ENCODE measurements at regions not wholly inside any gene's neighbourhood (a gene's known extent, or its start where the extent isn't known, plus 50 kb on each side); places are given as distances from the start of the nearest gene placed in this dataset.
"Not testable (repeated sequence)": the region's sequence is repeated elsewhere in the genome, so short reads cannot be mapped to it uniquely, and the experiment has no call there.

DNA sequence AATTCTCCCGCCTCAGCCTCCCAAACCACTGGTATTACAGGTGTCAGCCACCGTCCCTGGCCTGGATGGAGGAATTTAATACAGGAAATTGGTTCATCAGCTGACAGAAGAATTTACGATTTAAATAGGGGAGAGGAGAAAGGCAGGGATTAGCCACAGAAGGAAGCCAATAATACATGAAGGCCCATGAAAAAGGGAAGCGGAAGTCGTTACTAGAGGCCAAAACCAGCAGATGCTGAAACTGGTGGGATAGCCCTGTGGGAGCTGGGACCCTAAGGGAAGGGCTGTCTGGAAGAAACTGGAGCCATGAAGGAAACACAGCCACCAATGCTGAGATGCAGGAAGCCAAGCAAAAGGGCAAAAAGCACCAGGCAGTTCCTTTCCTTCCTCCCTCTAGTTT lies 163.7 kb upstream of the RMP24 start:
- peaks cover 6% of the 10 kb centered on the region for H3K36me3 Mint-ChIP-seq
- peak overlapping the region in 1 of 2 donors; percentile 5 for H3K27ac Mint-ChIP-seq
- no peak for DNase-seq (ENCODE audit: low spot score)
- no peak overlapping the region for H3K4me3 Mint-ChIP-seq
- H3K27me3 Mint-ChIP-seq, result peaks cover 15 to 26% of the 10 kb centered on the region in 2 donors
- ATAC-seq, result no peak
- H3K9me3 Mint-ChIP-seq, result peaks cover 4% of the 10 kb centered on the region
- peaks cover 22% of the 10 kb centered on the region in 2 donors for H3K4me1 Mint-ChIP-seq (ENCODE audit: low read depth in 2 of 2)

DNA sequence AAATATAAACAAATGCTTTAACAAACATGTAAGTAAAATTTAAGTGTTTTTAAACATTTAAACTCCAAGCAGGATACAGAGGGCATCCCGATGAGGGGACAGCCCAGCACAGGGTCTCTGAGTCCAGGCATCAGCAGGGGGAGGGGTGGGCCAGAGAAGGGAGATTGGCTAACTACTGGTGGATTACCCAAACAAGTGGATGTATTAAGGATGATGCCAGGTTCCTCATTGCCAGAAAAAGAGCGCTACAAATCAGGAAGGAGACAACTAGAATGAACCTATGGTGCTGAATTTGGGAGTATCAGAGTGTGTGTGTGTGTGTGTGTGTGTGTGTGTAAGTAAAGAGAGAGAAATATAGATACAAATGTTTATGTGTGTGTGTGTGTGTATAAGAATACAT lies 162.0 kb upstream of the RMP24 start:
- peak overlapping the region; percentile 5 for H3K4me3 Mint-ChIP-seq
- H3K9me3 Mint-ChIP-seq, result peaks cover 7% of the 10 kb centered on the region

DNA sequence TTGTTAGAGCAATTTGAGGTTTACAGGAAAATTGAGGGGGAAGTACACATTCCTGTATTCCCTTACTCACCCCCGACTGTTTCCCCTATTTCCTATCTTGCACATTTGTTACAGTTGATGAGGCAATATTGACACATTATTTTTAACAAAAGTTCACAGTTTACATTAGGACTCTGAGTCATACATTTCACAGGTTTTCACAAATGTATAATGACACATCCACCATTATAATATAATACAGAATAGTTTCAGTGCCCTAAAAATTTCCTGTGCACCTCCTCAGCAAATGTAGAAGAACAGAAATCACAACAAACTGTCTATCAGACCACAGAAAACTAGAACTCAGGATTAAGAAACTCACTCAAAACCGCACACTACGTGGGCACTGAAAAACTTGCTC lies 160.6 kb upstream of the RMP24 start:
- H3K27ac Mint-ChIP-seq, result peak overlapping the region; percentile 5 to 22
- no peak for ATAC-seq
- H3K9me3 Mint-ChIP-seq, result peaks cover 7% of the 10 kb centered on the region
- DNase-seq (ENCODE audit: low spot score), result no peak
- H3K27me3 Mint-ChIP-seq, result peaks cover 7 to 26% of the 10 kb centered on the region in 2 donors
- H3K36me3 Mint-ChIP-seq, result peaks cover 6% of the 10 kb centered on the region
- peaks cover 22% of the 10 kb centered on the region in 2 donors for H3K4me1 Mint-ChIP-seq (ENCODE audit: low read depth in 2 of 2)
- H3K4me3 Mint-ChIP-seq, result peak overlapping the region; percentile 49

More for the DNA sequence above, 162.0 kb upstream of the RMP24 start:
- Mint-ChIP-seq H3K4me1 (ENCODE audit: low read depth in 2 of 2) (peaks cover 22% of the 10 kb centered on the region in 2 donors), H3K27me3 (peaks cover 9 to 26% of the 10 kb centered on the region in 2 donors), H3K27ac (peak overlapping the region; percentile 5 to 52), H3K36me3 (peaks cover 6% of the 10 kb centered on the region)
- ATAC-seq, result no peak
- DNase-seq (ENCODE audit: low spot score), result no peak

DNA sequence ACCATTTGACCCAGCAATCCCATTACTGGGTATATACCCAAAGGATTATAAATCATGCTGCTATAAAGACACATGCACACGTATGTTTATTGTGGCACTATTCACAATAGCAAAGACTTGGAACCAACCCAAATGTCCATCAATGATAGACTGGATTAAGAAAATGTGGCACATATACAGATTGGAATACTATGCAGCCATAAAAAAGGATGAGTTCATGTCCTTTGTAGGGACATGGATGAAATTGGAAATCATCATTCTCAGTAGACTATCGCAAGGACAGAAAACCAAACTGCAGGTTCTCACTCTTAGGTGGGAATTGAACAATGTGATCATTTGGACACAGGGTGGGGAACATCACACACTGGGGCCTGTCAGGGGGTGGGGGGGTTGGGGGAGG lies 157.5 kb upstream of the RMP24 start:
- not testable (repeated sequence) for H3K4me1 Mint-ChIP-seq (ENCODE audit: low read depth in 2 of 2); ATAC-seq; H3K27ac Mint-ChIP-seq; H3K9me3 Mint-ChIP-seq; H3K4me3 Mint-ChIP-seq; DNase-seq (ENCODE audit: low spot score); H3K36me3 Mint-ChIP-seq
- H3K27me3 Mint-ChIP-seq, result peaks cover 10 to 20% of the 10 kb centered on the region in 2 donors

DNA sequence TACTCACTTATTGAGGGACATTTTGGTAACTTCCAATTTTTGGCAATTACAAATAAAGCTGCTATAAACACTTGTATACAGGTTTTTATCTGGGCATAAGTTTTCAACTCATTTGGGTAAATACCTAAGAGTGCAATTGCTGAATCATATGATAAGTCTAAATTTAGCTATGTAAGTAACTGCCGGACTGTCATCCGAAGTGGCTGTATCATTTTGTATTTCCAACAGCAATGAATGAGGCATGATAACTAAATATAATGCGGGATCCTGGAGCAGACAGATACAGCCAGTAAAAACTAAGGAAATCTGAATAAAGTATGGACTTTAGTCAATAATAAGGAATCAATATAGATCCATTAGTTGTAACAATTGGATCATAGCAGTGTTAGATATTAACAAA lies 156.5 kb upstream of the RMP24 start:
- peaks cover 12 to 21% of the 10 kb centered on the region in 2 donors for H3K27me3 Mint-ChIP-seq
- H3K4me3 Mint-ChIP-seq, result no peak overlapping the region
- DNase-seq (ENCODE audit: low spot score) (no peak), ATAC-seq (no peak)
- peaks cover 8 to 9% of the 10 kb centered on the region in 2 donors for H3K4me1 Mint-ChIP-seq (ENCODE audit: low read depth in 2 of 2)
- peaks cover 7% of the 10 kb centered on the region for H3K9me3 Mint-ChIP-seq
- no peak overlapping the region for H3K27ac Mint-ChIP-seq
- H3K36me3 Mint-ChIP-seq, result peaks cover 6% of the 10 kb centered on the region

DNA sequence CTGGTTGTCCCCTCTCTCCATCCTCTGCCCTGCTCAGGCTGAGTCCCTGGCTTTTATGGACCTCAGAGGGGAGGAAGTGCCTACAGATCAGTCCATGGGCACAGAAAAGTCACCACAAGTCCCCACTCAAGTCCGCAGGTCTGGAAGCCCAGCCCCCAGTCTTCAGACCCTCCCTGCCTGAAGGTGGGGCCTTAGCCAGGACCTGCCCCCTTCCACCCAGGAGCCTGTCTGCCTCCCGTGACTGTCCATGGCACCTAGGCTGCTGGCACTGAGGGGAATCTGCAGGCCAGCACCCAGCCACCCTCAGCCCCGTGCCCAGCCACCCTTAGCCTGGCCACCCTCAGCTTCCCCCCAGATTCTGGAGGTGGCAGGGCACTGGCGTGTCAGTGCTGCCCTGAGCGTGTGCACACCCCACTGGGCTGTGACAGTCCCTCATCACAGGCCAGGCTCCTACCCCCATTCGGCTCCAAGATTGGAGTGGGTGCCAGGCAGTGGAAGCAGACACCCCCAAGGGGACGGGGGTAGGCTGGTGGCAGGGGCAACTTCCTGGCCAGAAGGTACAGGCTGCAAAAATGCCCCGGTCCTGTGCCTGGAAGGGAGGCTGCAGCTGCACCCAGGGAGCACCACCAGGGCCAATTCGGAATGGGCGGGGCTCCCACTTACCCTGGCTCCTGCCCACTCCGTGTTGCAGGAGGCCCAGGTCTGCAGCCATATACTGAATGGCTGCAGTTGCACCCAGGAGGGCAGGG lies 154.7 kb upstream of the RMP24 start:
- DNase-seq (ENCODE audit: low spot score) (no peak), ATAC-seq (peak; percentile 24 to 45)
- no peaks in the 10 kb centered on the region for H3K36me3 Mint-ChIP-seq
- H3K9me3 Mint-ChIP-seq, result peaks cover 3% of the 10 kb centered on the region
- H3K27ac Mint-ChIP-seq, result no peak overlapping the region
- no peaks in the 10 kb centered on the region for H3K4me1 Mint-ChIP-seq (ENCODE audit: low read depth in 2 of 2)
- H3K27me3 Mint-ChIP-seq, result peaks cover 12 to 14% of the 10 kb centered on the region in 2 donors
- H3K4me3 Mint-ChIP-seq, result no peak overlapping the region

DNA sequence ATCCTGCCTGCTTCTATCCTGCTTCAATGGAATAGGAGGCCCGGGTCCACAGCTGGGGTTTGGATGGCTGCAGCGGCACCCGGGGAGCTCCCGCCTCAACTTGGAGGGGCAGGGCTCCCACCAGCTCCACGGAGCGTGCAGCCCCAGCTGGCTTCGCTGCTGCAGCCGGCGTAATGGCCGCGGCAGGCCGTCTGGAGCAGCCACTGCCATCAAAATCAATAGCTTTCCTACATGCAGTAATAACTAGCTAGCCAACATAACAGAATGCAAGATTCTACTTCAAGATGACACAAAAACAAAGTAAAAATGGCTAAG lies 154.2 kb upstream of the RMP24 start:
- Mint-ChIP-seq H3K9me3 (peaks cover 3% of the 10 kb centered on the region), H3K4me1 (ENCODE audit: low read depth in 2 of 2) (no peaks in the 10 kb centered on the region), H3K36me3 (no peaks in the 10 kb centered on the region), H3K27ac (no peak overlapping the region), H3K27me3 (peaks cover 11 to 14% of the 10 kb centered on the region in 2 donors), H3K4me3 (no peak overlapping the region)
- no peak for DNase-seq (ENCODE audit: low spot score)
- ATAC-seq, result no peak

DNA sequence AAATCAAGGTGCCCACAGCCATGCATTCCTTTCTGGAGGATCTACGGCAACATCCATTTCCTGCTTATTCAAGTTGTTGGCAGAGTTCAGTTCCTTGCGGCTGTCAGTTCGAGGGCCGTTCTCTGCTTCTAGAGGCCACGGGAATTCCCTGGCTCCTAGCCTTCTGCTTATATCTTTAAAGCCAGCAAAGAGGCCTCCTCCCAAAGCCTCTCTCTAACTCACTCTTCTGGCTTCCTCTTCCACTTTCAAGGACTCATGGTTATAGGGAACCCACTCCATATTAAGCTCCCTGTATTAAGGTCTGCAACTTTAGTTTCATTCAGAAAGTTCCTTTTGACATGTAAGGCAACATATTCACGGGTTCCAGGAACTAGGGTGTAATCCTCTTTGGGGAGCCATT lies 150.1 kb upstream of the RMP24 start:
- H3K27ac Mint-ChIP-seq, result no peak overlapping the region
- DNase-seq (ENCODE audit: low spot score), result no peak

DNA sequence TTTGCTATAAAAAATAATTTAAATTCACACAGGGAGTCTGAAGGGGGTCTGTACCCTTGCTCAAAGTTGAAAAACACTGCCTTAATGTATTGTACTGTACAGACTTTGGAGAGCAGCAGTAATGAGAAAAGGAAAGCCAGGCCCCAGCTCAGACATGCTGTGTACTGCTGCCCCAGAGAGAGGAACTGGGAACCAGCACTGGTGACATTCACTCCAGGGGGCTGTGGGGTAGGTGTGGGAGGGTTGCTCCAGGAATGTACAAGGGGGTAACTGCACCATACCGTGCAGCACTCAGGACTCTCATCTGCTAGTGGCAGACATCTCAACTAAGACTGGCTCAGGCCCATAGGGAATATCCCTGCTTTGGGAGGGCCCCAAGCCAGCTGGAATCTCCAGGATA lies 146.0 kb upstream of the RMP24 start:
- no peak overlapping the region for H3K27ac Mint-ChIP-seq
- H3K27me3 Mint-ChIP-seq, result peaks cover 6 to 21% of the 10 kb centered on the region in 2 donors
- no peak for ATAC-seq
- no peaks in the 10 kb centered on the region for H3K4me1 Mint-ChIP-seq (ENCODE audit: low read depth in 2 of 2)
- DNase-seq (ENCODE audit: low spot score), result no peak
- peaks cover 3% of the 10 kb centered on the region for H3K9me3 Mint-ChIP-seq
- H3K4me3 Mint-ChIP-seq, result no peak overlapping the region
- no peaks in the 10 kb centered on the region for H3K36me3 Mint-ChIP-seq

More for the DNA sequence above, 150.1 kb upstream of the RMP24 start:
- no peaks in the 10 kb centered on the region for H3K36me3 Mint-ChIP-seq
- H3K27me3 Mint-ChIP-seq, result peaks cover 11 to 14% of the 10 kb centered on the region in 2 donors
- H3K9me3 Mint-ChIP-seq, result no peaks in the 10 kb centered on the region
- no peak for ATAC-seq
- H3K4me3 Mint-ChIP-seq, result no peak overlapping the region
- H3K4me1 Mint-ChIP-seq (ENCODE audit: low read depth in 2 of 2), result no peaks in the 10 kb centered on the region

DNA sequence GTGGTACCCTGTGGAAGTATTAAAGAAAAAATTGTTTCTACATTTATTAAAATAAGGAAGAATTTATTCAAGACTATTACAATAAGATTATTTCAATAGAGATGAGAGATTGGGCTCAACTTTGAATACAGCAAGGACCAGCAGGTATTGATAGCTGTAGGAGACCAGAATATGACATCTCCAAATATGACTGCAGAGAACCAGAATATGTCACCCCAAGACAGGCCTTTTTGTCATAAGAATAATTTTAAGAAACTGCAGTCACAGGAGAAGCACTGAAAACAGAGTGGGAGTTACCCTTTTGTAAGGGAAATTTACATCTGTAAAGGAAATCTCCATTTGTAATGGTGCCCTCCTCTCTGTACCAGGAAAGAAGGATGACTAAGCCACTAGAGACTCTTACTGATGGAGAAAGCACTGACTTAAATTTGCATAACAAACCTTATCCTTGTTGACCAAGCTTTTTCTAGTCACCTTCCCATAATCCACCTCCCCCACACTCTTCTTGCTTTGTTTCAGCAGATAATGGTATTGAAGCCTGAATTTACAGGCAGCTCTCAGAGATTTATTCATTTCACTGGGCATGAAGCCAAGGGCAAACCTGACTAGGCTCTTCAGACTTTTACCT lies 145.1 kb upstream of the RMP24 start:
- Mint-ChIP-seq H3K4me1 (ENCODE audit: low read depth in 2 of 2) (no peaks in the 10 kb centered on the region), H3K27ac (no peak overlapping the region), H3K9me3 (peaks cover 6% of the 10 kb centered on the region), H3K4me3 (no peak overlapping the region), H3K36me3 (peaks cover 5% of the 10 kb centered on the region), H3K27me3 (peaks cover 8 to 19% of the 10 kb centered on the region in 2 donors)
- ATAC-seq, result peak in 1 of 2 donors; percentile 38
- no peak for DNase-seq (ENCODE audit: low spot score)

DNA sequence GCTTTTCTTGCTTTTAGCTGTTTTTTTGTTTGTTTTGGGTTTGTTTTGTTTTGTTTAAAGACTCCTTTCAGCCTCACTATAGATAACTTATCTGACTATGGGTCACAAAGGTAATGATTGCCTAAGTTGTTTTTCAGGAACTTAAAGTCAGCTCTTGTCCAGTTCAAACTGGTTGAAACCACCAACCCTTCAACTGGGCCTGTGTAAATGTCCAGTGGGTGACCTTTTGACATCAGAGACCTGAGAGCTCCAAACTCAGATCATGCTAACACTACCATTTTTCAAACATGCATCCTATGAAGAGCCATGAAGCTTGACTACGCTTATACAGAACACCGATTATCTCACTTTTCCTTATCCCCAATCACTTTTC lies 144.6 kb upstream of the RMP24 start:
- Mint-ChIP-seq H3K4me3 (no peak overlapping the region), H3K27me3 (peaks cover 6 to 16% of the 10 kb centered on the region in 2 donors), H3K9me3 (peaks cover 10% of the 10 kb centered on the region), H3K4me1 (ENCODE audit: low read depth in 2 of 2) (no peaks in the 10 kb centered on the region), H3K27ac (no peak overlapping the region), H3K36me3 (peaks cover 5% of the 10 kb centered on the region)
- ATAC-seq, result no peak
- DNase-seq (ENCODE audit: low spot score), result no peak

DNA sequence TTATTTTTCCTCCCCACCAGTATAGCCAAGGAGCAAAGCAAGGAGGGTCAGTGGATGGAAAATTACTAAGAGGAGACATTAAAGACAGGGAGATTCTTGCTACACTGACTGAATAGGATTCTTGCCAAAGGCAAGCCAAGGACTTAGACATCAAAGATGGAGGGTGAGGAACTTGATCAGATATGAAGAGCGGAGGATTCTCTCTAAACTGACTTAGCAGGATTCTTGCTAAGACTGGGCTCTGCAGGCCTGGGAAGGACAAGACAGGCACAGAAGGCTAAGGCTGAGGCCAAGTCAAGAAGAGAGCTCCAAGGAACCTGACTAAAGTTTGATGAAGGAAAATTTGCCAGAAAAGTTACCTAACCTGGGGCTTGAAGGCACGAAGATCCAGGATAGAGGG lies 143.9 kb upstream of the RMP24 start:
- H3K27ac Mint-ChIP-seq, result no peak overlapping the region
- H3K9me3 Mint-ChIP-seq, result peaks cover 10% of the 10 kb centered on the region
- H3K27me3 Mint-ChIP-seq, result peaks cover 4 to 19% of the 10 kb centered on the region in 2 donors
- H3K36me3 Mint-ChIP-seq, result peaks cover 5% of the 10 kb centered on the region
- ATAC-seq, result no peak
- H3K4me3 Mint-ChIP-seq, result no peak overlapping the region
- no peak for DNase-seq (ENCODE audit: low spot score)
- no peaks in the 10 kb centered on the region for H3K4me1 Mint-ChIP-seq (ENCODE audit: low read depth in 2 of 2)

DNA sequence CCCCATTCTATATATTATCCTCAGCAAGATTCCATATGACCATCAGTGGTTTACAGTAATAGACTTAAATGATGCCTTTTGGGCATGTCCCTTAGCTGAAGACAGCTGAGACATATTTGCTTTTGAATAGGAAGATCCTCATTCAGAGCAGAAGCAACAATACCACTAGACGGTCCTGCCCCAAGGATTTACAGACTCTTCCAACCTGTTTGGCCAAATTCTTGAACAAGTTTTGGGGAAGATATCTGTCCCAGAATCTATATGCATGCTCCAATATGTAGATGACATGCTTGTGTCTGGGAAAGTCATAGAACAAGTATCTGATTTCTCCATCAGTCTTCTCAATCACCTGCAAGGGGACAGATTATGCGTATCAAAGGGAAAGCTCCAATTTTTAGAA lies 137.1 kb upstream of the RMP24 start:
- Mint-ChIP-seq H3K9me3 (peaks cover 10% of the 10 kb centered on the region), H3K27me3 (peaks cover 13 to 30% of the 10 kb centered on the region in 2 donors), H3K27ac (no peak overlapping the region), H3K4me1 (ENCODE audit: low read depth in 2 of 2) (no peaks in the 10 kb centered on the region), H3K36me3 (peaks cover 5% of the 10 kb centered on the region), H3K4me3 (no peak overlapping the region)
- DNase-seq (ENCODE audit: low spot score), result no peak
- ATAC-seq, result no peak

DNA sequence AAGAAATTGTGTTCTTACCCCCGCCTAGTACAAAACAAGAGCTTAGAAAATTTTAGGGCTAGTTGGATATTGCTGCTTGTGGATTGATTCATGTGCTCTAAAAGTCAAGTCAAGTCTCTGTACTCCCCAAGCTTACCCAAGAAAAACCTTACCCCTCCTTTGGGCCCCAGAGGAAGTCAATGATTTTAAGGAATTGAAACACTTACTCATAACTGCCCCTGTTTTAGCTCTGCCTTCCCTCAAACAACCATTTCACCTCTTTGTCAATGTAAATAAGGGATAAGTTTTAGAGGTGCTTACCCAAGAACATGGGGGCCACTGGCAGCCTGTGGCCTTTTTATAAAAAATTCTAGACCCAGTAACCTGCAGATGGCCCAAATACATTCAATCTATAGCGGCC lies 136.6 kb upstream of the RMP24 start:
- ATAC-seq (no peak), DNase-seq (ENCODE audit: low spot score) (no peak)
- H3K4me3 Mint-ChIP-seq, result no peak overlapping the region
- H3K4me1 Mint-ChIP-seq (ENCODE audit: low read depth in 2 of 2), result no peaks in the 10 kb centered on the region
- H3K27ac Mint-ChIP-seq, result no peak overlapping the region
- H3K36me3 Mint-ChIP-seq, result peaks cover 5% of the 10 kb centered on the region
- H3K27me3 Mint-ChIP-seq, result peaks cover 13 to 30% of the 10 kb centered on the region in 2 donors
- peaks cover 7% of the 10 kb centered on the region for H3K9me3 Mint-ChIP-seq
